ENCODE measurements at regions not wholly inside any gene's neighbourhood (a gene's known extent, or its start where the extent isn't known, plus 50 kb on each side); places are given as distances from the start of the nearest gene placed in this dataset.

DNA sequence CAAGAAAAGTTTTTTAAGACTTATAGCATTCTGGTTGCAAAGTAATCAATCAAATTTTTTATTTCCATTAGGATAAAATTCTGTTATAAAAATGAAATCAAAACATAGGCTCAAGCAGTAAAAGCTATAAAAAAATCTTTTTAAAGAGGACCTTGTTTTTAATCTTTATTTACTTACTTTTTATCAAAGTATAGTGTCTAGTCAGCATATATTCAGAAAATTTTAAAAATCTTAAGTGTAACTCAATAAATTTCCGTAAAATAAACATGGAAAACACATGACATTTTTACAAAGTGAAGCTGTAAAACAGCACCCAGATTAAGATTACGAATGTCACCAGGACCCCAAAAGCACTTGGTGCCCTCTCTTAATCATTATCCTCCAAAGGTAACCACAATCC, 302.4 kb downstream of the TMEM161B start (continued):
- TF ChIP-seq, protein P1, sequence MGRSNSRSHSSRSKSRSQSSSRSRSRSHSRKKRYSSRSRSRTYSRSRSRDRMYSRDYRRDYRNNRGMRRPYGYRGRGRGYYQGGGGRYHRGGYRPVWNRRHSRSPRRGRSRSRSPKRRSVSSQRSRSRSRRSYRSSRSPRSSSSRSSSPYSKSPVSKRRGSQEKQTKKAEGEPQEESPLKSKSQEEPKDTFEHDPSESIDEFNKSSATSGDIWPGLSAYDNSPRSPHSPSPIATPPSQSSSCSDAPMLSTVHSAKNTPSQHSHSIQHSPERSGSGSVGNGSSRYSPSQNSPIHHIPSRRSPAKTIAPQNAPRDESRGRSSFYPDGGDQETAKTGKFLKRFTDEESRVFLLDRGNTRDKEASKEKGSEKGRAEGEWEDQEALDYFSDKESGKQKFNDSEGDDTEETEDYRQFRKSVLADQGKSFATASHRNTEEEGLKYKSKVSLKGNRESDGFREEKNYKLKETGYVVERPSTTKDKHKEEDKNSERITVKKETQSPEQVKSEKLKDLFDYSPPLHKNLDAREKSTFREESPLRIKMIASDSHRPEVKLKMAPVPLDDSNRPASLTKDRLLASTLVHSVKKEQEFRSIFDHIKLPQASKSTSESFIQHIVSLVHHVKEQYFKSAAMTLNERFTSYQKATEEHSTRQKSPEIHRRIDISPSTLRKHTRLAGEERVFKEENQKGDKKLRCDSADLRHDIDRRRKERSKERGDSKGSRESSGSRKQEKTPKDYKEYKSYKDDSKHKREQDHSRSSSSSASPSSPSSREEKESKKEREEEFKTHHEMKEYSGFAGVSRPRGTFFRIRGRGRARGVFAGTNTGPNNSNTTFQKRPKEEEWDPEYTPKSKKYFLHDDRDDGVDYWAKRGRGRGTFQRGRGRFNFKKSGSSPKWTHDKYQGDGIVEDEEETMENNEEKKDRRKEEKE (IDR thresholded peaks at IDR 0.05): no peak
- no peak for TF ChIP-seq ETV6 (conservative IDR thresholded peaks at IDR 0.05 in 1 of 2, IDR thresholded peaks at IDR 0.05 in 1 of 2; ENCODE audit: borderline replicate concordance in 1 of 2, low read depth in 1 of 2)
- no peak for TF ChIP-seq BRCA1 (IDR thresholded peaks at IDR 0.05; ENCODE audit: low read depth, low read length)
- no peak for TF ChIP-seq TAF1 (IDR thresholded peaks at IDR 0.05; ENCODE audit: borderline replicate concordance, low read depth, low read length)
- TF ChIP-seq CBX5 (IDR thresholded peaks at IDR 0.05; ENCODE audit: low read depth): no peak
- no peak for TF ChIP-seq MYB (IDR thresholded peaks at IDR 0.05; ENCODE audit: borderline replicate concordance, low read depth, low read length)
- no peak for TF ChIP-seq ZNF207 (IDR thresholded peaks at IDR 0.05; ENCODE audit: borderline replicate concordance)
- TF ChIP-seq NFYA (IDR thresholded peaks at IDR 0.05; ENCODE audit: borderline replicate concordance, low read depth, low read length): no peak
- TF ChIP-seq DPF2 (IDR thresholded peaks at IDR 0.05): no peak
- no peak for TF ChIP-seq LARP7 (IDR thresholded peaks at IDR 0.05)
- no peak for TF ChIP-seq NR2C1 (IDR thresholded peaks at IDR 0.05)

DNA sequence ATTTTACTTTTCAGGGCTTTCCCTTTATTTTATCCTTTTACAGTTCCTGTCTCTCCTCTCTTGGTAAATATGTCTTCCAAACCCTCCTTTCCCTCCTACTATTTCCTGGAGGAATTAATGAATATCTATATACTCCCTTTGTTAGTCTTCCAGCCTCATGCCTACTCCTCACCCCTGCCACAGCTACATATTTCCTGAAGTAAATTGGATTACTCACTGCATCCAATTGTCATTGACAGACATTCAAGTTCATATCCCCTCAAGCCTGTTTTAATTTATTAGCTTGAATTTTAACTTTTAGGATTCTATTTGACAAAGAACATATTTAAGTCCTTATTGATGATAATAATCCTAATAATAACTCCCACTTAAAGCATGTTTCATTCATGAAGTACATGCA, 314.5 kb downstream of the TMEM161B start:
- Histone ChIP-seq H2AFZ (ENCODE audit: control insufficient read depth, low read depth, low read length) (no peak overlapping the region), H3K4me1 (ENCODE audit: control insufficient read depth, insufficient read depth, low read length) (no peaks in the 10 kb centered on the region), H3K4me3 (no peak overlapping the region), H3K4me2 (ENCODE audit: control insufficient read depth, insufficient read depth) (no peak overlapping the region), H3K9me3 (replicated peaks; ENCODE audit: control insufficient read depth, insufficient read depth, low read length) (no peaks in the 10 kb centered on the region), H3K9ac (ENCODE audit: control insufficient read depth, insufficient read depth, low read length) (no peak overlapping the region), H3K27ac (ENCODE audit: control insufficient read depth, insufficient read depth) (no peak overlapping the region), H3K79me2 (ENCODE audit: control insufficient read depth, insufficient read depth, low read length) (no peaks in the 10 kb centered on the region), H3K27me3 (replicated peaks in 1 of 2; ENCODE audit: control insufficient read depth in 2 of 2, insufficient read depth in 2 of 2, low read length in 1 of 2) (no peaks in the 10 kb centered on the region), H4K20me1 (ENCODE audit: control insufficient read depth, insufficient read depth) (no peaks in the 10 kb centered on the region), H3K36me3 (ENCODE audit: control insufficient read depth in 2 of 2, insufficient read depth in 2 of 2, low read length in 1 of 2) (no peaks in the 10 kb centered on the region)
- POLR2A ChIA-PET: no interaction called here
- no TSS peak for BruUV-seq (replicated peaks)
- intact Hi-C loops (cut with micrococcal nuclease; ENCODE audit: unreplicated experiment): no loop called here
- no peak for ATAC-seq
- no peak for DNase-seq (ENCODE audit: low read depth, low spot score)
- RAD21 ChIA-PET (ENCODE audit: unreplicated experiment): no interaction called here
- CTCF ChIA-PET: no interaction called here
- FAIRE-seq: no peak
- SMC1A ChIA-PET (ENCODE audit: uncharacterized antibody, unreplicated experiment): no interaction called here
- in situ Hi-C loops (cut with MboI): no loop called here
- TF ChIP-seq, protein P2, sequence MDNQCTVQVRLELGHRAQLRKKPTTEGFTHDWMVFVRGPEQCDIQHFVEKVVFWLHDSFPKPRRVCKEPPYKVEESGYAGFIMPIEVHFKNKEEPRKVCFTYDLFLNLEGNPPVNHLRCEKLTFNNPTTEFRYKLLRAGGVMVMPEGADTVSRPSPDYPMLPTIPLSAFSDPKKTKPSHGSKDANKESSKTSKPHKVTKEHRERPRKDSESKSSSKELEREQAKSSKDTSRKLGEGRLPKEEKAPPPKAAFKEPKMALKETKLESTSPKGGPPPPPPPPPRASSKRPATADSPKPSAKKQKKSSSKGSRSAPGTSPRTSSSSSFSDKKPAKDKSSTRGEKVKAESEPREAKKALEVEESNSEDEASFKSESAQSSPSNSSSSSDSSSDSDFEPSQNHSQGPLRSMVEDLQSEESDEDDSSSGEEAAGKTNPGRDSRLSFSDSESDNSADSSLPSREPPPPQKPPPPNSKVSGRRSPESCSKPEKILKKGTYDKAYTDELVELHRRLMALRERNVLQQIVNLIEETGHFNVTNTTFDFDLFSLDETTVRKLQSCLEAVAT (IDR thresholded peaks at IDR 0.05): no peak
- TF ChIP-seq, protein P3, sequence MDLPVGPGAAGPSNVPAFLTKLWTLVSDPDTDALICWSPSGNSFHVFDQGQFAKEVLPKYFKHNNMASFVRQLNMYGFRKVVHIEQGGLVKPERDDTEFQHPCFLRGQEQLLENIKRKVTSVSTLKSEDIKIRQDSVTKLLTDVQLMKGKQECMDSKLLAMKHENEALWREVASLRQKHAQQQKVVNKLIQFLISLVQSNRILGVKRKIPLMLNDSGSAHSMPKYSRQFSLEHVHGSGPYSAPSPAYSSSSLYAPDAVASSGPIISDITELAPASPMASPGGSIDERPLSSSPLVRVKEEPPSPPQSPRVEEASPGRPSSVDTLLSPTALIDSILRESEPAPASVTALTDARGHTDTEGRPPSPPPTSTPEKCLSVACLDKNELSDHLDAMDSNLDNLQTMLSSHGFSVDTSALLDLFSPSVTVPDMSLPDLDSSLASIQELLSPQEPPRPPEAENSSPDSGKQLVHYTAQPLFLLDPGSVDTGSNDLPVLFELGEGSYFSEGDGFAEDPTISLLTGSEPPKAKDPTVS (IDR thresholded peaks at IDR 0.05; ENCODE audit: low read depth, low read length): no peak
- no peak for TF ChIP-seq CEBPB (IDR thresholded peaks at IDR 0.05; ENCODE audit: borderline replicate concordance in 1 of 2, low read depth in 2 of 2, low read length in 2 of 2)
- TF ChIP-seq MYC (IDR thresholded peaks at IDR 0.05; ENCODE audit: insufficient read depth, insufficient read length, insufficient replicate concordance, low read length, severe bottlenecking): no peak
- TF ChIP-seq, protein P4, sequence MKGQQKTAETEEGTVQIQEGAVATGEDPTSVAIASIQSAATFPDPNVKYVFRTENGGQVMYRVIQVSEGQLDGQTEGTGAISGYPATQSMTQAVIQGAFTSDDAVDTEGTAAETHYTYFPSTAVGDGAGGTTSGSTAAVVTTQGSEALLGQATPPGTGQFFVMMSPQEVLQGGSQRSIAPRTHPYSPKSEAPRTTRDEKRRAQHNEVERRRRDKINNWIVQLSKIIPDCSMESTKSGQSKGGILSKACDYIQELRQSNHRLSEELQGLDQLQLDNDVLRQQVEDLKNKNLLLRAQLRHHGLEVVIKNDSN (IDR thresholded peaks at IDR 0.05; ENCODE audit: borderline replicate concordance, extremely low read length, insufficient read depth, low read depth, low read length): no peak
- TF ChIP-seq JUND (IDR thresholded peaks at IDR 0.05; ENCODE audit: low read depth, low read length): no peak

Measured in GM12878 (cell line).